ENCODE measurements at regions not wholly inside any gene's neighbourhood (a gene's known extent, or its start where the extent isn't known, plus 50 kb on each side); places are given as distances from the start of the nearest gene placed in this dataset.

DNA sequence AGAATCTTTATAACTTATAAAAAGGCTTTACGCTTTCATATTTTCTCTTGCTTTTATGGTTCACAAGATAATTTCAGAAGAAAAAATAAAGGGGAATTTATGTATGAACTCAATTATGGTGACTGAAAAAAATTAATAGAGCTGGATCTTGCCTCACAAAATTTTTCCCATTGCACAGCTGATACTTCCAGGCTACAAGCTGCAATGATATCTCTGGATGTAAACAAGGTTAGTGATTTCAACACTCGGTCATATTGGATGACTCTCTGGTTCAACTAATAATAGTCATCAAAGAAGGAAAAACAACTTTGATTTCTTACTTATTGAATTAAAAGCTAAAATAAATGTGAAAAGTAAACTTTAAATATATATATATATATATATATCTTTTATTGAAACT is 868.0 kb downstream of the FAT4 start:
- DNase-seq (no peak), ATAC-seq (ENCODE audit: insufficient read depth, low read depth) (no peak)
- H2AFZ ChIP-seq (ENCODE audit: low read depth, low read length): no peak overlapping the region
- H4K20me1 ChIP-seq (ENCODE audit: insufficient read depth, low read length): no peaks in the 10 kb centered on the region
- TF ChIP-seq, protein P1, sequence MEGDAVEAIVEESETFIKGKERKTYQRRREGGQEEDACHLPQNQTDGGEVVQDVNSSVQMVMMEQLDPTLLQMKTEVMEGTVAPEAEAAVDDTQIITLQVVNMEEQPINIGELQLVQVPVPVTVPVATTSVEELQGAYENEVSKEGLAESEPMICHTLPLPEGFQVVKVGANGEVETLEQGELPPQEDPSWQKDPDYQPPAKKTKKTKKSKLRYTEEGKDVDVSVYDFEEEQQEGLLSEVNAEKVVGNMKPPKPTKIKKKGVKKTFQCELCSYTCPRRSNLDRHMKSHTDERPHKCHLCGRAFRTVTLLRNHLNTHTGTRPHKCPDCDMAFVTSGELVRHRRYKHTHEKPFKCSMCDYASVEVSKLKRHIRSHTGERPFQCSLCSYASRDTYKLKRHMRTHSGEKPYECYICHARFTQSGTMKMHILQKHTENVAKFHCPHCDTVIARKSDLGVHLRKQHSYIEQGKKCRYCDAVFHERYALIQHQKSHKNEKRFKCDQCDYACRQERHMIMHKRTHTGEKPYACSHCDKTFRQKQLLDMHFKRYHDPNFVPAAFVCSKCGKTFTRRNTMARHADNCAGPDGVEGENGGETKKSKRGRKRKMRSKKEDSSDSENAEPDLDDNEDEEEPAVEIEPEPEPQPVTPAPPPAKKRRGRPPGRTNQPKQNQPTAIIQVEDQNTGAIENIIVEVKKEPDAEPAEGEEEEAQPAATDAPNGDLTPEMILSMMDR (IDR thresholded peaks at IDR 0.05; ENCODE audit: borderline replicate concordance, extremely low read depth, low read length, poor library complexity, severe bottlenecking): no peak
- TF ChIP-seq EZH2 (IDR thresholded peaks at IDR 0.05; ENCODE audit: borderline replicate concordance, low read depth, low read length, severe bottlenecking): no peak
- no peaks in the 10 kb centered on the region for H3K4me1 ChIP-seq (ENCODE audit: insufficient read depth, low read length)
- no peak overlapping the region for H3K9ac ChIP-seq (ENCODE audit: low read depth, low read length)
- no peaks in the 10 kb centered on the region for H3K79me2 ChIP-seq (ENCODE audit: insufficient read depth, low read length)
- no peak overlapping the region for H3K4me2 ChIP-seq (ENCODE audit: insufficient read depth, low read length)
- no peaks in the 10 kb centered on the region for H3K27me3 ChIP-seq (ENCODE audit: insufficient read depth, low read length, poor library complexity)
- H3K36me3 ChIP-seq (ENCODE audit: insufficient read depth, low read length): no peaks in the 10 kb centered on the region
- H3K9me3 ChIP-seq (ENCODE audit: insufficient read depth, low read length, severe bottlenecking): no peaks in the 10 kb centered on the region
- no peak overlapping the region for H3K4me3 ChIP-seq (ENCODE audit: low read depth in 1 of 2, low read length in 2 of 2)
- H3K27ac ChIP-seq (ENCODE audit: low read length): no peak overlapping the region

- Histone ChIP-seq H3K4me1 (ENCODE audit: insufficient read depth, low read length) (no peaks in the 10 kb centered on the region), H3K4me3 (ENCODE audit: low read depth in 1 of 2, low read length in 2 of 2) (no peak overlapping the region), H3K27me3 (ENCODE audit: insufficient read depth, low read length, poor library complexity) (no peaks in the 10 kb centered on the region), H3K9ac (ENCODE audit: low read depth, low read length) (no peak overlapping the region), H2AFZ (ENCODE audit: low read depth, low read length) (no peak overlapping the region), H3K27ac (ENCODE audit: low read length) (no peak overlapping the region), H3K4me2 (ENCODE audit: insufficient read depth, low read length) (no peak overlapping the region), H3K36me3 (ENCODE audit: insufficient read depth, low read length) (no peaks in the 10 kb centered on the region), H3K79me2 (ENCODE audit: insufficient read depth, low read length) (no peaks in the 10 kb centered on the region), H3K9me3 (ENCODE audit: insufficient read depth, low read length, severe bottlenecking) (no peaks in the 10 kb centered on the region), H4K20me1 (ENCODE audit: insufficient read depth, low read length) (no peaks in the 10 kb centered on the region)
- no peak for TF ChIP-seq EZH2 (IDR thresholded peaks at IDR 0.05; ENCODE audit: borderline replicate concordance, low read depth, low read length, severe bottlenecking)
- TF ChIP-seq, protein P1 (IDR thresholded peaks at IDR 0.05; ENCODE audit: borderline replicate concordance, extremely low read depth, low read length, poor library complexity, severe bottlenecking): no peak
- ATAC-seq (ENCODE audit: insufficient read depth, low read depth) (no peak), DNase-seq (no peak)
These were observed 868.5 kb downstream of the FAT4 start for GRCh38 chr4:126183206-126183605.

DNA sequence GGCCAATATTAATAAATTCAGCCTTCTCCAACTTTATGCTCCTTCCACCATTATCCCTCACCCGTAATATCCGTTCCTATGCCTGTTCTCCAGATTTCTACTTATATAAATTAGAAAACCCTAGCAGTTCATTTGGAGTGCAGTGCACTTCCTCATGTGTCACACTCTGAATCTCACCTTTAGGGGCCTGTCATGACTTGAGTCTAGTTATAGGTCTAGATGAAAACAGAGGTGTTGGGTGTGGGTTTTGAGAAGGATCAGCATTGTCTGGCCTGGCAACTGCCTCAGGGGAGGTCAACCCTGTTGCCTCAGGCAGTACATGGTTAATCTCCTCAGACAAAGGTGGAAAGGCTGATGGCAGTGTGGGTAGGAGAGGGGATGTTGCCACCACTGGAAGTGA is 876.8 kb downstream of the FAT4 start:
- no peaks in the 10 kb centered on the region for H3K27me3 ChIP-seq (ENCODE audit: insufficient read depth, low read length, poor library complexity)

More for the DNA sequence above, 876.8 kb downstream of the FAT4 start:
- Histone ChIP-seq H3K4me3 (ENCODE audit: low read depth in 1 of 2, low read length in 2 of 2) (no peak overlapping the region), H3K9me3 (ENCODE audit: insufficient read depth, low read length, severe bottlenecking) (no peaks in the 10 kb centered on the region), H3K36me3 (ENCODE audit: insufficient read depth, low read length) (no peaks in the 10 kb centered on the region), H4K20me1 (ENCODE audit: insufficient read depth, low read length) (no peaks in the 10 kb centered on the region), H3K4me2 (ENCODE audit: insufficient read depth, low read length) (no peak overlapping the region), H3K27ac (ENCODE audit: low read length) (no peak overlapping the region), H2AFZ (ENCODE audit: low read depth, low read length) (no peak overlapping the region), H3K4me1 (ENCODE audit: insufficient read depth, low read length) (no peaks in the 10 kb centered on the region), H3K9ac (ENCODE audit: low read depth, low read length) (no peak overlapping the region), H3K79me2 (ENCODE audit: insufficient read depth, low read length) (no peaks in the 10 kb centered on the region)
- DNase-seq: no peak
- no peak for TF ChIP-seq EZH2 (IDR thresholded peaks at IDR 0.05; ENCODE audit: borderline replicate concordance, low read depth, low read length, severe bottlenecking)
- TF ChIP-seq, protein P1 (IDR thresholded peaks at IDR 0.05; ENCODE audit: borderline replicate concordance, extremely low read depth, low read length, poor library complexity, severe bottlenecking): no peak
- ATAC-seq (ENCODE audit: insufficient read depth, low read depth): no peak
